Fibroblast of villous mesenchyme (primary cell): ENCODE measurements at regions not wholly inside any gene's neighbourhood (a gene's known extent, or its start where the extent isn't known, plus 50 kb on each side); places are given as distances from the start of the nearest gene placed in this dataset.
A peak's percentile ranks its signal among the peaks of the same experiment; 100 is the strongest.

Source experiments
- DNase-seq: peaks from one replicate; pipeline ENCODE4 v3.0.0-alpha.2; 2010; ENCODE audit warnings: low read depth
- H3K4me3 ChIP-seq: 2 replicates; pipeline ENCODE4 v1.5.1; 2011; ENCODE audit warnings: low read depth, mild to moderate bottlenecking, low read length
- TF ChIP-seq, protein P1 (sequence below): IDR thresholded peaks from 2 replicates; pipeline ENCODE4 v1.5.1; 2012; ENCODE audit warnings: low read depth, mild to moderate bottlenecking, low read length; ENCODE audit not compliant: insufficient read depth

DNA sequence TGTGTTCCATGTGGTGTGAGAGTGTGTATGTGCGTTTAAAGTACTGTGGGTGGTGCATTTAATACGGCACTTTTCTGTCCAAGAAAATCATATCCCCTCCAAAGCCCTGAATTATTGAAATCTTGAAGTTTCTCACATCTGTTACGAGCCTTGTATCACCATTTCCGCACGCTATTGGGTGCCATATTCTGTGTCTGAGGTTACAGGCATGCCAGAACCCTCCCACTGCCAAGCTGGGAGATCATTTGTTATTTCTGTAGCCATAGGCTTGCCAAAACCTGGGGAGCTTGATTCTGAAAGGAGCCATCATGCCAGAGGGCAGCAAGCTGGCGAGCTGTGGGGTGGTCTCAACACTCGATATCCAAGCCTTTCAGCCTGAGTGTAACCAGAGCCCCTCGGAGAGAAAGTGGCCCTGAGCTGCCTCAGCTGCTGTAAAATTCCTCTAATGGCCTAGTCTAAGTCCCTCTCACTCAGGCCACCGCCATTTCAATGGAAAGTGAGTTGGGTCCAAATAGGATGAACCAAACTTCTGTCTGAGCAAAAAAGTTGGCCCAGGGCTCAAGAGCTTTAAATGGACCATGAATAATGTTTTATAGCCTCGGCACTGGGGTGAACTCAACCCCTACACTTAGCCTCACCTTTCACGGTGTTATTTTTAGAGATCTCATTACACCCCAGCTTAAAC, 298.4 kb upstream of the DUSP10 start:
- no peak overlapping the region for H3K4me3 ChIP-seq
- TF ChIP-seq, protein P1, sequence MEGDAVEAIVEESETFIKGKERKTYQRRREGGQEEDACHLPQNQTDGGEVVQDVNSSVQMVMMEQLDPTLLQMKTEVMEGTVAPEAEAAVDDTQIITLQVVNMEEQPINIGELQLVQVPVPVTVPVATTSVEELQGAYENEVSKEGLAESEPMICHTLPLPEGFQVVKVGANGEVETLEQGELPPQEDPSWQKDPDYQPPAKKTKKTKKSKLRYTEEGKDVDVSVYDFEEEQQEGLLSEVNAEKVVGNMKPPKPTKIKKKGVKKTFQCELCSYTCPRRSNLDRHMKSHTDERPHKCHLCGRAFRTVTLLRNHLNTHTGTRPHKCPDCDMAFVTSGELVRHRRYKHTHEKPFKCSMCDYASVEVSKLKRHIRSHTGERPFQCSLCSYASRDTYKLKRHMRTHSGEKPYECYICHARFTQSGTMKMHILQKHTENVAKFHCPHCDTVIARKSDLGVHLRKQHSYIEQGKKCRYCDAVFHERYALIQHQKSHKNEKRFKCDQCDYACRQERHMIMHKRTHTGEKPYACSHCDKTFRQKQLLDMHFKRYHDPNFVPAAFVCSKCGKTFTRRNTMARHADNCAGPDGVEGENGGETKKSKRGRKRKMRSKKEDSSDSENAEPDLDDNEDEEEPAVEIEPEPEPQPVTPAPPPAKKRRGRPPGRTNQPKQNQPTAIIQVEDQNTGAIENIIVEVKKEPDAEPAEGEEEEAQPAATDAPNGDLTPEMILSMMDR, result no peak
- no peak for DNase-seq

DNA sequence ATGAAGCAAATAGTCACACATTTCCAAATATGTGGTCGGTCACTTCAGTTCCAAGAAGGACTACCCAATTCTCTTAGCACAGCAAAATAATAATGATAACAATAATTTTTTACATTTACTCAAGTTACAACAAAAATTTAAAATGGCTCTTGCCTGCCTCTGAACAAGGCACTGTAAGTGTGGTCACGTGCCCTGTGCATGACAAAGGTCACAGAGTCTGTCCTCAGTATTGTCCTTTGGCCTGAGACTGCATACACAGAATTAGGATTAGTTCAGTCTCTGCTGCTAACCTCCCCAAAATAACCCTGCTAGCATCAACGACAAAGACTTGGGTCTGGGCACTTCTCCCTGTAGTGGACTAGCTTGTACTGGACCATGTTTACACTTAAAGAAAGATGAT, 297.1 kb upstream of the DUSP10 start:
- no peak for DNase-seq
- TF ChIP-seq, protein P1, result no peak

GRCh38 chr1:222037720-222038119, 295.8 kb upstream of the DUSP10 start:
- no peak overlapping the region for H3K4me3 ChIP-seq
- TF ChIP-seq, protein P1, result no peak

More for the DNA sequence above, 297.1 kb upstream of the DUSP10 start:
- no peak overlapping the region for H3K4me3 ChIP-seq

DNA sequence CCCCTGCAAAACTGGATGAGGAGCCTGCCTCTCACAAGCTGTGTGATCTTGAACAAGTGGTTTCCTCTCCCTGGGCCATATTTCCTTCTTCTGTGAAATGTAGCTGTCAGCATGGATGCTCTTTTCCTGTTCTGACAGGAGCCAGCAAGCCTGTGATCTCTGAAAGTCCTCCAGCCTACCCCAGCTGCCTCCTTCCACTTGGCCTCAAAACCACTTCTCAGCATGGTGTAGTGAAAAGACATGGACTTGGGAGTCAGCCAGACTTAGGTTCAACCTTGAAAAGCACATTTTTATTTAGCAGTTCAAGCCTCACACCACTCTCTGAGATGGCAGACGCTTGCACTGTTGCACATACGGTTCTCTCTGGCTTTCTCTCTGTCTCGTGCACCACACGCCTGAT, 292.9 kb upstream of the DUSP10 start:
- no peak overlapping the region for H3K4me3 ChIP-seq
- TF ChIP-seq, protein P1, result no peak
- no peak for DNase-seq

More at GRCh38 chr1:222037720-222038119, 295.8 kb upstream of the DUSP10 start:
- no peak for DNase-seq

- TF ChIP-seq, protein P1, result no peak
- no peak overlapping the region for H3K4me3 ChIP-seq
- DNase-seq, result peak; percentile 30
Observed at GRCh38 chr1:222033450-222033849, 291.6 kb upstream of the DUSP10 start.

DNA sequence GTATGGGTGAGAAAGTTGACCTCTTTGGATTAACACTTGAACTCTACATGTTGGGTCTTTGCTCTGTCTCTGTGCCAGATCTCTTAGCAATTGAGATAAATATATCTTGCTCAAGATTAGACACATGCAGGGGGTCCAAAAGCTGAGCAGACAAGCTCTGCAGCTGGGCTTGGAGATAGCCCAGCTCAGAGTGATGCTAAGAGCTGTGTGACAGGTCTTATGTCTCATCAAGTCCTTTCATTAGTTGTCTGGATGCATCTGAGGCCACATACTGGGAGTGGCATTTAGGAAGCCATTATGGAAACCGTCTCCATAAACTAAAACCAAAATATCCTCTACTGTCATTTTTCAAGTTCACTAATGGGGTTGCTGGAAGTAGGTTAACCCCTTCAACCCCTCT, 289.4 kb upstream of the DUSP10 start:
- DNase-seq, result no peak
- TF ChIP-seq, protein P1, result no peak
- no peak overlapping the region for H3K4me3 ChIP-seq

DNA sequence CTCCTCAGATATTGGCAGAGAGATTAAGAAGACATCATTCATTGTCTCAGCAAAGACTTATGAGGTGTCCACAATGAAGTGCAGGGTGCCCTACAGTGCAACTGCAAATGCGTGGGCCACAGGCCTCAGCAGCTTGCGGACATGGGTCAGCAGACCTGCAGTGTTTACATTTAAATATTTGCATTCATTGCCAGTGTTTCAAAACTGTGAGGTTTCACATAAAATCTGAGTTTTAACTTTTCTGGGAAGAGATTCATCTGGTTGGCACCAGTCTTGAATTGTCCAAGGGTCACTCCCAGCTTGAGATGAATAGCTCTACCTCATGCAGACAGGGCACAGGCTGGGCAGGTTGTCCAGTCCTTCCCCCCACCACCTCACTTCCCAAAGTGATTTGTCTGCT, 286.8 kb upstream of the DUSP10 start:
- TF ChIP-seq, protein P1, result no peak
- H3K4me3 ChIP-seq, result no peak overlapping the region
- DNase-seq, result no peak
